ENCODE measurements at regions not wholly inside any gene's neighbourhood (a gene's known extent, or its start where the extent isn't known, plus 50 kb on each side); places are given as distances from the start of the nearest gene placed in this dataset.

- Histone ChIP-seq H4K20me1 (ENCODE audit: control insufficient read depth, insufficient read depth, low read length, poor library complexity, severe bottlenecking) (no peaks in the 10 kb centered on the region), H3K9ac (ENCODE audit: low read length) (no peak overlapping the region), H3K27ac (ENCODE audit: low read length in 2 of 2) (no peak overlapping the region), H3K4me2 (replicated peaks; ENCODE audit: low read depth, low read length, poor library complexity, severe bottlenecking) (no peak overlapping the region), H3K9me3 (ENCODE audit: control extremely low read depth in 1 of 3, control insufficient read depth in 2 of 3, insufficient read depth in 1 of 3, low read length in 2 of 3) (peaks cover 0 to 19% (median 6%) of the 10 kb centered on the region in 3 donors), H3K36me3 (replicated peaks in 1 of 2; ENCODE audit: control extremely low read depth in 1 of 2, control insufficient read depth in 1 of 2, extremely low read depth in 1 of 2, insufficient read depth in 2 of 2, low read length in 1 of 2) (no peaks in the 10 kb centered on the region), H3K27me3 (replicated peaks in 1 of 4; ENCODE audit: control extremely low read depth in 1 of 4, control insufficient read depth in 3 of 4, insufficient read depth in 4 of 4, low read length in 3 of 4) (no peaks in the 10 kb centered on the region), H3K4me3 (ENCODE audit: control extremely low read depth in 1 of 5, extremely low read depth in 1 of 5, insufficient read depth in 1 of 5, low read depth in 2 of 5, low read length in 4 of 5) (no peak overlapping the region), H3K79me2 (ENCODE audit: control insufficient read depth, insufficient read depth, low read length) (peaks cover 3% of the 10 kb centered on the region), H3K4me1 (ENCODE audit: control insufficient read depth in 2 of 2, insufficient read depth in 2 of 2, low read length in 2 of 2) (peaks cover 80 to 97% of the 10 kb centered on the region in 2 donors), H2AFZ (ENCODE audit: insufficient read depth, low read depth, low read length, poor library complexity, severe bottlenecking) (no peak overlapping the region)
- Mint-ChIP-seq H3K4me3 (no peak overlapping the region), H3K9me3 (ENCODE audit: insufficient read depth) (no peaks in the 10 kb centered on the region), H3K4me1 (peaks cover 79% of the 10 kb centered on the region), H3K27ac (no peak overlapping the region), H3K27me3 (no peaks in the 10 kb centered on the region)
- 94% methylated on average over 13 of the region's 14 CpGs for WGBS (ENCODE audit: insufficient coverage)
- intact Hi-C loops (cut with micrococcal nuclease): no loop called here
- DNase-seq (no peak), ATAC-seq (ENCODE audit: low read depth) (no peak)
- CTCF ChIA-PET: interaction anchor here (1.1 to 3.2 kb wide), 5 partner anchors 9 to 133 kb away, joined by 3 to 12 read pairs (median 4); no protein-coding TSS in a partner anchor
- no peak for TF ChIP-seq CTCF (IDR thresholded peaks at IDR 0.05)
- no peak for TF ChIP-seq EZH2 (IDR thresholded peaks at IDR 0.05; ENCODE audit: borderline replicate concordance, insufficient read depth, low read depth, low read length, poor library complexity, severe bottlenecking)
- POLR2A ChIA-PET: interaction anchor here (1.0 to 6.7 kb wide), 2 partner anchors 8 to 23 kb away, joined by 3 to 66 read pairs; no protein-coding TSS in a partner anchor
Measured at GRCh38 chr1:9422321-9422720, 116.9 kb upstream of the SLC25A33 start.

- DNase-seq: no peak
- ChIA-PET POLR2A (interaction anchor here (6.7 kb wide), 1 partner anchor 9 kb away, joined by 66 read pairs; no protein-coding TSS in a partner anchor), CTCF (interaction anchor here (1.3 to 3.2 kb wide), 3 partner anchors 32 to 134 kb away, joined by 3 to 12 read pairs (median 4); no protein-coding TSS in a partner anchor)
- ATAC-seq (ENCODE audit: low read depth): no peak
- H3K27ac Mint-ChIP-seq: peak overlapping the region; percentile 56
- no peak overlapping the region for H2AFZ ChIP-seq (ENCODE audit: insufficient read depth, low read depth, low read length, poor library complexity, severe bottlenecking)
- H3K4me3 ChIP-seq (ENCODE audit: control extremely low read depth in 1 of 5, extremely low read depth in 1 of 5, insufficient read depth in 1 of 5, low read depth in 2 of 5, low read length in 4 of 5): no peak overlapping the region
- H3K27me3 Mint-ChIP-seq: no peaks in the 10 kb centered on the region
- H3K9me3 ChIP-seq (ENCODE audit: control extremely low read depth in 1 of 3, control insufficient read depth in 2 of 3, insufficient read depth in 1 of 3, low read length in 2 of 3): peaks cover 0 to 19% (median 6%) of the 10 kb centered on the region in 3 donors
- H3K4me1 ChIP-seq (ENCODE audit: control insufficient read depth in 2 of 2, insufficient read depth in 2 of 2, low read length in 2 of 2): peaks cover 80 to 97% of the 10 kb centered on the region in 2 donors
- H3K79me2 ChIP-seq (ENCODE audit: control insufficient read depth, insufficient read depth, low read length): peaks cover 3% of the 10 kb centered on the region
- H3K4me2 ChIP-seq (replicated peaks; ENCODE audit: low read depth, low read length, poor library complexity, severe bottlenecking): peak overlapping the region; percentile 22
- no peak for TF ChIP-seq CTCF (IDR thresholded peaks at IDR 0.05)
- TF ChIP-seq EZH2 (IDR thresholded peaks at IDR 0.05; ENCODE audit: borderline replicate concordance, insufficient read depth, low read depth, low read length, poor library complexity, severe bottlenecking): no peak
- peaks cover 77% of the 10 kb centered on the region for H3K4me1 Mint-ChIP-seq
- H3K9ac ChIP-seq (ENCODE audit: low read length): no peak overlapping the region
- WGBS (ENCODE audit: insufficient coverage): 73% methylated on average over 12 of the region's 12 CpGs
- no peaks in the 10 kb centered on the region for H4K20me1 ChIP-seq (ENCODE audit: control insufficient read depth, insufficient read depth, low read length, poor library complexity, severe bottlenecking)
- no peak overlapping the region for H3K4me3 Mint-ChIP-seq
- H3K9me3 Mint-ChIP-seq (ENCODE audit: insufficient read depth): no peaks in the 10 kb centered on the region
- H3K27me3 ChIP-seq (replicated peaks in 1 of 4; ENCODE audit: control extremely low read depth in 1 of 4, control insufficient read depth in 3 of 4, insufficient read depth in 4 of 4, low read length in 3 of 4): no peaks in the 10 kb centered on the region
- no peaks in the 10 kb centered on the region for H3K36me3 ChIP-seq (replicated peaks in 1 of 2; ENCODE audit: control extremely low read depth in 1 of 2, control insufficient read depth in 1 of 2, extremely low read depth in 1 of 2, insufficient read depth in 2 of 2, low read length in 1 of 2)
- intact Hi-C loops (cut with micrococcal nuclease): no loop called here
- no peak overlapping the region for H3K27ac ChIP-seq (ENCODE audit: low read length in 2 of 2)
Measured at GRCh38 chr1:9422911-9423505, 116.3 kb upstream of the SLC25A33 start.
